K562 (cell line): ENCODE measurements at regions not wholly inside any gene's neighbourhood (a gene's known extent, or its start where the extent isn't known, plus 50 kb on each side); places are given as distances from the start of the nearest gene placed in this dataset.

Experiments
- ATAC-seq: fragments of 200-7000 bp; cut with Tn5 transposase; 3 replicates; pipeline ENCODE4 v1.9.1; 2020; ENCODE audit warnings: moderate library complexity
- BruUV-seq: library from RNA; stranded (reverse); fragments of 400-500 nt; replicated peaks from 2 replicates; lab custom pipeline; 2021; lab: Mats Ljungman, UMichigan
- CTCF ChIA-PET: fragments of 300-600 bp; formaldehyde crosslinking; extraction: SDS; loops from one replicate; lab custom pipeline; 2021; ENCODE audit warnings: low intra/inter-chr PET ratio; lab: Yijun Ruan, JAX
- POLR2A ChIA-PET: fragments of 300-600, 350-650 bp; sonication (Branson Sonifier 250); formaldehyde crosslinking; extraction: SDS; loops from one replicate; lab custom pipeline; 2021; ENCODE audit warnings: antibody characterized with exemption, inconsistent platforms; lab: Yijun Ruan, JAX
- DNase-seq, 4 experiments: peaks; one replicate each; pipeline versions ENCODE4 v3.0.0 to v3.0.0-alpha.2; 2011 to 2018; ENCODE audit warnings: low spot score in 3 of 4, mixed read lengths in 3 of 4; ENCODE audit errors: extremely low read depth in 1 of 4
- FAIRE-seq: peaks from 2 replicates; lab custom pipeline; 2011; peaks lifted over from hg19 to GRCh38; lab: Jason Lieb, UNC
- H2AFZ ChIP-seq: 2 replicates; pipeline ENCODE4 v1.6.0; 2011; ENCODE audit warnings: low read depth, low read length, control low read depth, inconsistent platforms
- H3K27ac ChIP-seq: fragments of 200-600 bp; 3 replicates; pipeline ENCODE4 v1.8.0; 2011; ENCODE audit warnings: low read depth, mild to moderate bottlenecking, control low read depth, inconsistent platforms, low read length, moderate library complexity, mixed read lengths; ENCODE audit errors: extremely low read depth
- H3K27me3 ChIP-seq, 2 experiments: fragments of 300-600 bp in 1 of 2; 2 replicates in 1 of 2; 3 replicates in 1 of 2; pipeline versions ENCODE4 v1.6.0 to v1.8.0; 2011; ENCODE audit warnings: inconsistent platforms in 2 of 2, low read length in 2 of 2, mild to moderate bottlenecking in 1 of 2, mixed read lengths in 1 of 2, moderate library complexity in 1 of 2; ENCODE audit not compliant: control insufficient read depth in 2 of 2, insufficient read depth in 2 of 2
- H3K36me3 ChIP-seq: fragments of 300-600 bp; 3 replicates; pipeline ENCODE4 v1.8.0; 2011; ENCODE audit warnings: mild to moderate bottlenecking, low read length, inconsistent platforms; ENCODE audit not compliant: control insufficient read depth, insufficient read depth
- H3K4me1 ChIP-seq, 2 experiments: fragments of 200-600 bp in 1 of 2; replicated peaks in 1 of 2; 2 replicates in 1 of 2; 3 replicates in 1 of 2; pipeline versions ENCODE4 v1.5.1 to v1.8.0; 2011; ENCODE audit warnings: inconsistent platforms in 2 of 2, low read length in 2 of 2, mild to moderate bottlenecking in 1 of 2, mixed read lengths in 1 of 2, moderate library complexity in 1 of 2; ENCODE audit not compliant: control insufficient read depth in 2 of 2, insufficient read depth in 2 of 2
- H3K4me2 ChIP-seq: 2 replicates; pipeline ENCODE4 v1.6.1; 2011; ENCODE audit warnings: low read length, control low read depth, inconsistent platforms, mixed read lengths; ENCODE audit not compliant: insufficient read depth
- H3K4me3 ChIP-seq: fragments of 200-600 bp; sonication (generic), shearing (Covaris generic); 2 replicates; pipeline ENCODE4 v1.5.1; 2016; ENCODE audit warnings: control low read depth, inconsistent platforms
- H3K79me2 ChIP-seq: fragments of 200-600 bp; 3 replicates; pipeline ENCODE4 v1.8.0; 2011; ENCODE audit warnings: low read length, inconsistent platforms; ENCODE audit not compliant: control insufficient read depth, insufficient read depth
- H3K9ac ChIP-seq, 2 experiments: 2 replicates each; pipeline versions ENCODE4 v1.6.0 to v1.6.1; 2011; ENCODE audit warnings: low read depth in 2 of 2, low read length in 2 of 2, control low read depth in 1 of 2, inconsistent platforms in 1 of 2, mild to moderate bottlenecking in 1 of 2, mixed read lengths in 1 of 2; ENCODE audit not compliant: insufficient read depth in 1 of 2
- H3K9me1 ChIP-seq: one replicate; pipeline ENCODE4 v1.6.0; 2011; ENCODE audit warnings: inconsistent platforms, mild to moderate bottlenecking, low read length, moderate library complexity; ENCODE audit not compliant: control insufficient read depth, insufficient read depth
- H3K9me3 ChIP-seq: replicated peaks from 2 replicates; pipeline ENCODE4 v1.5.1; 2011; ENCODE audit warnings: low read depth, low read length, inconsistent platforms; ENCODE audit not compliant: control insufficient read depth, insufficient read depth
- H4K20me1 ChIP-seq: replicated peaks from 2 replicates; pipeline ENCODE4 v1.6.1; 2011; ENCODE audit warnings: low read length, inconsistent platforms, mixed read lengths; ENCODE audit not compliant: control insufficient read depth, insufficient read depth
- CEBPB ChIP-seq: fragments of 450-650 bp; IDR thresholded peaks from 2 replicates; pipeline ENCODE4 v1.6.1; 2016; ENCODE audit warnings: missing genetic modification characterization, missing compliant biosample characterization
- ESRRB ChIP-seq: fragments of 250-450 bp; sonication (Bioruptor Pico); IDR thresholded peaks from 2 replicates; pipeline ENCODE4 v1.5.0; 2020; ENCODE audit warnings: mild to moderate bottlenecking, moderate library complexity, borderline replicate concordance
- KAT8 ChIP-seq: fragments of 450-650 bp; IDR thresholded peaks from 2 replicates; pipeline ENCODE4 v1.6.1; 2016; ENCODE audit warnings: low read depth, mild to moderate bottlenecking
- MAFK ChIP-seq: IDR thresholded peaks from 2 replicates; pipeline ENCODE4 v1.6.1; 2011; ENCODE audit warnings: low read length, improper control_type of control experiment
- MYC ChIP-seq, 2 experiments: fragments of 250-450 bp in 1 of 2; sonication (Bioruptor Pico) in 1 of 2; IDR thresholded peaks; 2 replicates each; pipeline versions ENCODE4 v1.5.1 to v1.6.1; 2012 to 2021; ENCODE audit warnings: low read depth in 2 of 2, borderline replicate concordance in 1 of 2, improper control_type of control experiment in 1 of 2, low read length in 1 of 2, mild to moderate bottlenecking in 1 of 2, moderate library complexity in 1 of 2
- NFATC3 ChIP-seq: fragments of 450-650 bp; IDR thresholded peaks from 2 replicates; pipeline ENCODE4 v1.6.1; 2017; ENCODE audit warnings: mild to moderate bottlenecking
- PCBP2 ChIP-seq: fragments of 200-400 bp; formaldehyde crosslinking; IDR thresholded peaks from 2 replicates; pipeline ENCODE4 v1.6.1; 2018; ENCODE audit warnings: low read length, low read depth, mild to moderate bottlenecking, moderate library complexity; ENCODE audit not compliant: poor library complexity, severe bottlenecking
- SMAD1 ChIP-seq: fragments of 150-350 bp; IDR thresholded peaks from 2 replicates; pipeline ENCODE4 v1.6.1; 2014; ENCODE audit warnings: low read length, low read depth; ENCODE audit not compliant: partially characterized antibody
- ZNF445 ChIP-seq: fragments of 250-450 bp; sonication (Bioruptor Pico); IDR thresholded peaks from 2 replicates; pipeline ENCODE4 v1.4.0; 2020; ENCODE audit warnings: low read depth, mild to moderate bottlenecking, moderate library complexity
- ZNF512 ChIP-seq: IDR thresholded peaks from 2 replicates; pipeline ENCODE4 v1.6.1; 2016; ENCODE audit warnings: missing genetic modification characterization, missing compliant biosample characterization
- ZSCAN32 ChIP-seq: fragments of 450-650 bp; formaldehyde crosslinking; IDR thresholded peaks from 2 replicates; pipeline ENCODE4 v1.4.0; 2020; ENCODE audit warnings: mild to moderate bottlenecking, moderate library complexity
- WGBS: fragments of 100-300 bp; shearing (Covaris generic); methylation state at CpG from one replicate; pipeline ENCODE4 v1.1.6; 2016; ENCODE audit warnings: low coverage, mixed read lengths; ENCODE audit not compliant: insufficient coverage; ENCODE audit errors: missing lambda C conversion rate; 5-methylcytosine and 5-hydroxymethylcytosine counted together
- in situ Hi-C: fragments of 300-500 bp; cut with MboI; formaldehyde crosslinking; loops from 4 replicates; pipeline ENCODE4 v1.15.0; 2018; ENCODE audit warnings: inconsistent platforms, mixed read lengths
- intact Hi-C: fragments of 100-400 bp; cut with micrococcal nuclease; formaldehyde crosslinking; loops from 2 replicates; pipeline ENCODE4 v1.14.2; 2022
- TF ChIP-seq, protein P1 (sequence below), 2 experiments: fragments of 450-650 bp; IDR thresholded peaks; 2 replicates each; pipeline ENCODE4 v1.6.1; 2018; ENCODE audit warnings: mild to moderate bottlenecking in 2 of 2, low read depth in 1 of 2; ENCODE audit not compliant: partially characterized antibody in 2 of 2

GRCh38 chr4:54806351-54806750 lies 148.6 kb downstream of the KIT start:
- BruUV-seq = no TSS peak
- H3K9me1 ChIP-seq = no peaks in the 10 kb centered on the region
- H3K4me1 ChIP-seq = no peaks in the 10 kb centered on the region
- H3K27me3 ChIP-seq = no peaks in the 10 kb centered on the region
- FAIRE-seq (no peak), DNase-seq (no peak), ATAC-seq (no peak)
- H3K36me3 ChIP-seq = no peaks in the 10 kb centered on the region
- H3K4me3 ChIP-seq = no peak overlapping the region
- TF ChIP-seq ZNF512 (peak; percentile 82; the same call in 1 of the 2 replicates), PCBP2 (peak; percentile 52), SMAD1 (no peak), NFATC3 (no peak)
- CTCF ChIA-PET = no interaction called here
- H3K79me2 ChIP-seq = no peaks in the 10 kb centered on the region
- no peak overlapping the region for H3K9ac ChIP-seq
- H2AFZ ChIP-seq = no peak overlapping the region
- intact Hi-C loops = no loop called here
- H3K9me3 ChIP-seq = no peaks in the 10 kb centered on the region
- H3K27ac ChIP-seq = no peak overlapping the region
- no peaks in the 10 kb centered on the region for H4K20me1 ChIP-seq
- POLR2A ChIA-PET = no interaction called here
- H3K4me2 ChIP-seq = no peak overlapping the region
- in situ Hi-C loops = no loop called here

GRCh38 chr4:54802336-54802735 lies 144.6 kb downstream of the KIT start:
- intact Hi-C loops = no loop called here
- H3K4me2 ChIP-seq = no peak overlapping the region
- DNase-seq = no peak
- H4K20me1 ChIP-seq = no peaks in the 10 kb centered on the region
- no peaks in the 10 kb centered on the region for H3K4me1 ChIP-seq
- ChIA-PET CTCF (no interaction called here), POLR2A (no interaction called here)
- no peaks in the 10 kb centered on the region for H3K27me3 ChIP-seq
- no peak overlapping the region for H3K27ac ChIP-seq
- H3K79me2 ChIP-seq = no peaks in the 10 kb centered on the region
- H2AFZ ChIP-seq = no peak overlapping the region
- in situ Hi-C loops = no loop called here
- no peak overlapping the region for H3K9ac ChIP-seq
- FAIRE-seq = no peak
- no TSS peak for BruUV-seq
- H3K9me3 ChIP-seq = no peaks in the 10 kb centered on the region
- ATAC-seq = no peak
- no peaks in the 10 kb centered on the region for H3K36me3 ChIP-seq
- H3K4me3 ChIP-seq = no peak overlapping the region
- H3K9me1 ChIP-seq = no peaks in the 10 kb centered on the region
- WGBS = 0% methylated on average over 2 of the region's 2 CpGs
- TF ChIP-seq, protein P1, sequence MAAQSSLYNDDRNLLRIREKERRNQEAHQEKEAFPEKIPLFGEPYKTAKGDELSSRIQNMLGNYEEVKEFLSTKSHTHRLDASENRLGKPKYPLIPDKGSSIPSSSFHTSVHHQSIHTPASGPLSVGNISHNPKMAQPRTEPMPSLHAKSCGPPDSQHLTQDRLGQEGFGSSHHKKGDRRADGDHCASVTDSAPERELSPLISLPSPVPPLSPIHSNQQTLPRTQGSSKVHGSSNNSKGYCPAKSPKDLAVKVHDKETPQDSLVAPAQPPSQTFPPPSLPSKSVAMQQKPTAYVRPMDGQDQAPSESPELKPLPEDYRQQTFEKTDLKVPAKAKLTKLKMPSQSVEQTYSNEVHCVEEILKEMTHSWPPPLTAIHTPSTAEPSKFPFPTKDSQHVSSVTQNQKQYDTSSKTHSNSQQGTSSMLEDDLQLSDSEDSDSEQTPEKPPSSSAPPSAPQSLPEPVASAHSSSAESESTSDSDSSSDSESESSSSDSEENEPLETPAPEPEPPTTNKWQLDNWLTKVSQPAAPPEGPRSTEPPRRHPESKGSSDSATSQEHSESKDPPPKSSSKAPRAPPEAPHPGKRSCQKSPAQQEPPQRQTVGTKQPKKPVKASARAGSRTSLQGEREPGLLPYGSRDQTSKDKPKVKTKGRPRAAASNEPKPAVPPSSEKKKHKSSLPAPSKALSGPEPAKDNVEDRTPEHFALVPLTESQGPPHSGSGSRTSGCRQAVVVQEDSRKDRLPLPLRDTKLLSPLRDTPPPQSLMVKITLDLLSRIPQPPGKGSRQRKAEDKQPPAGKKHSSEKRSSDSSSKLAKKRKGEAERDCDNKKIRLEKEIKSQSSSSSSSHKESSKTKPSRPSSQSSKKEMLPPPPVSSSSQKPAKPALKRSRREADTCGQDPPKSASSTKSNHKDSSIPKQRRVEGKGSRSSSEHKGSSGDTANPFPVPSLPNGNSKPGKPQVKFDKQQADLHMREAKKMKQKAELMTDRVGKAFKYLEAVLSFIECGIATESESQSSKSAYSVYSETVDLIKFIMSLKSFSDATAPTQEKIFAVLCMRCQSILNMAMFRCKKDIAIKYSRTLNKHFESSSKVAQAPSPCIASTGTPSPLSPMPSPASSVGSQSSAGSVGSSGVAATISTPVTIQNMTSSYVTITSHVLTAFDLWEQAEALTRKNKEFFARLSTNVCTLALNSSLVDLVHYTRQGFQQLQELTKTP (IDR thresholded peaks at IDR 0.05; ENCODE audit: low read depth in 1 of 2, partially characterized antibody in 2 of 2) = no peak
- no peak for TF ChIP-seq ZSCAN32
- TF ChIP-seq MAFK = no peak
- no peak for TF ChIP-seq ZNF445 (CRISPR knock-in tag)
- TF ChIP-seq MYC (IDR thresholded peaks at IDR 0.05; ENCODE audit: low read depth, low read length) = no peak
- no peak for TF ChIP-seq MYC (CRISPR knock-in tag; IDR thresholded peaks at IDR 0.05; ENCODE audit: borderline replicate concordance, low read depth)
- no peak for TF ChIP-seq CEBPB
- TF ChIP-seq ESRRB (CRISPR knock-in tag) = no peak
- TF ChIP-seq KAT8 = no peak
